ENCODE measurements at regions not wholly inside any gene's neighbourhood (a gene's known extent, or its start where the extent isn't known, plus 50 kb on each side); places are given as distances from the start of the nearest gene placed in this dataset.
"Not testable (repeated sequence)": the region's sequence is repeated elsewhere in the genome, so short reads cannot be mapped to it uniquely, and the experiment has no call there.

DNA sequence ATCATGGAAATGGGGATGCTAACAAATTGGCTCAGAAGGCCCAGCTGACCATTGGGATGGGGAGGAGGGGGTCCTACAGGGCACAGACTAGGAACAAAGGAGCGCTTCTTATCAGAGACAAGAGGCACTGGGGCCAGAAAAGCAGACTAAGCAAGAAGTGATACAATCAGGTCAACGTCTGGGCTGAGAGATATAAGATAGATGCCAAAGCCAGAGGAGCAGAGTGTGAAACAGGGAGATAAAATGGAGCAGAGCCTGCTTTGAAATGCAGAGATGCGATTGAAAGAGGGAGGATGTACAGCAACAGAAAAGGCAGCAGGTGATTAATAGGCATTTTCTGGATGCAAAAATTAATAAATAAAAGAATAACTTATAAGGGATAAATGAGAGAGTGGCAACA lies 127.5 kb upstream of the SAMSN1 start:
- Histone ChIP-seq H3K27ac (no peak overlapping the region), H3K4me1 (no peaks in the 10 kb centered on the region), H3K4me3 (no peak overlapping the region), H3K27me3 (no peaks in the 10 kb centered on the region), H3K36me3 (no peaks in the 10 kb centered on the region), H3K9me3 (no peaks in the 10 kb centered on the region)
- WGBS, 5 donors = 27 to 40% (median 32%) methylated on average over 3 of the region's 3 CpGs
- no peak for DNase-seq
- intact Hi-C loops (cut with DNase I; ENCODE audit: low total_unique reads) = no loop called here
- TF ChIP-seq, protein P1, sequence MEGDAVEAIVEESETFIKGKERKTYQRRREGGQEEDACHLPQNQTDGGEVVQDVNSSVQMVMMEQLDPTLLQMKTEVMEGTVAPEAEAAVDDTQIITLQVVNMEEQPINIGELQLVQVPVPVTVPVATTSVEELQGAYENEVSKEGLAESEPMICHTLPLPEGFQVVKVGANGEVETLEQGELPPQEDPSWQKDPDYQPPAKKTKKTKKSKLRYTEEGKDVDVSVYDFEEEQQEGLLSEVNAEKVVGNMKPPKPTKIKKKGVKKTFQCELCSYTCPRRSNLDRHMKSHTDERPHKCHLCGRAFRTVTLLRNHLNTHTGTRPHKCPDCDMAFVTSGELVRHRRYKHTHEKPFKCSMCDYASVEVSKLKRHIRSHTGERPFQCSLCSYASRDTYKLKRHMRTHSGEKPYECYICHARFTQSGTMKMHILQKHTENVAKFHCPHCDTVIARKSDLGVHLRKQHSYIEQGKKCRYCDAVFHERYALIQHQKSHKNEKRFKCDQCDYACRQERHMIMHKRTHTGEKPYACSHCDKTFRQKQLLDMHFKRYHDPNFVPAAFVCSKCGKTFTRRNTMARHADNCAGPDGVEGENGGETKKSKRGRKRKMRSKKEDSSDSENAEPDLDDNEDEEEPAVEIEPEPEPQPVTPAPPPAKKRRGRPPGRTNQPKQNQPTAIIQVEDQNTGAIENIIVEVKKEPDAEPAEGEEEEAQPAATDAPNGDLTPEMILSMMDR (IDR thresholded peaks at IDR 0.05) = no peak
- no peak for TF ChIP-seq POLR2A (IDR thresholded peaks at IDR 0.05)
- no peak for TF ChIP-seq EP300 (IDR thresholded peaks at IDR 0.05)
- TF ChIP-seq POLR2AphosphoS5 (IDR thresholded peaks at IDR 0.05) = no peak

DNA sequence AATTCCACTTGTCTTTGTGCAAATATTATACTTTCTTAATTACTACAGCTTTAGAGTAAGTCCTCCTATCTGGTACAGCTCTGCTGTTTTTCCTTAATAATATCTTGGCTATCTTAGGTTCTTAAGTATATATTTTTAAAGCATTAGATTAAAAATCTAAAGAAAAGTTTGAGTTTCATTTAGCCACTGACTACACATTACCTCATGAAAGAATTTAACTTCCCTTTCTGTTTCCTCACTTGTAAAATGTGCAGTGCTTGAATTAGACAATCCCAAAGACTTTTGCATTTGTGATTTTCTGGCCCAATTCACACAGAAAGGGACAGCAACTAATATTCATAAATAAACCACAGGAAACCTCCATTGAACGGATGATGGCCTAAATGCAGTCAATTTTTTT lies 126.4 kb upstream of the SAMSN1 start:
- no peaks in the 10 kb centered on the region for H3K9me3 ChIP-seq
- intact Hi-C loops (cut with DNase I; ENCODE audit: low total_unique reads) = no loop called here
- H3K4me3 ChIP-seq = no peak overlapping the region
- DNase-seq = no peak
- no peak overlapping the region for H3K27ac ChIP-seq
- WGBS, 5 donors = 45 to 55% (median 53%) methylated on average over 1 of the region's 1 CpG
- H3K36me3 ChIP-seq = no peaks in the 10 kb centered on the region
- no peak for TF ChIP-seq POLR2AphosphoS5 (IDR thresholded peaks at IDR 0.05)
- TF ChIP-seq EP300 (IDR thresholded peaks at IDR 0.05) = no peak
- TF ChIP-seq, protein P1 (IDR thresholded peaks at IDR 0.05) = no peak
- no peak for TF ChIP-seq POLR2A (IDR thresholded peaks at IDR 0.05)
- H3K4me1 ChIP-seq = no peaks in the 10 kb centered on the region
- H3K27me3 ChIP-seq = no peaks in the 10 kb centered on the region

DNA sequence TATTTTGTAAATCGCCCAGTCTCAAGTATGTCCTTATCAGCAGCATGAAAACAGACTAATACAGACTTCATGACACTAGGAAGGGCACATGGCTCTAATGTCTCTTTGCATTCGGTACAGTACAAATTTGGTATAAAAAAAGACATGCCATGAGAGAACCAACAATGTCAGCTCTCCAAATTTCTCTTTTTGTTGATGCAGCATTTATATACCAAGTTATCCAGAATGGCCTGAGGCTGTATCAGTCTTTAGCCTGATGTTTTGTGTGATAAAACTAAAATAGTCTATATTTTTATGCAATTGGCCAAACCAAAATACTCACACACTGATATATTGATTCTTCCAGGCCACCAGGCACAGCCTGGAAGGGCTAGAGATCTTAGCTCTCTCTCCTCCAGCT lies 124.3 kb upstream of the SAMSN1 start:
- Histone ChIP-seq H3K4me1 (no peaks in the 10 kb centered on the region), H3K4me3 (no peak overlapping the region), H3K27ac (no peak overlapping the region), H3K27me3 (no peaks in the 10 kb centered on the region), H3K9me3 (no peaks in the 10 kb centered on the region), H3K36me3 (no peaks in the 10 kb centered on the region)
- DNase-seq = no peak
- TF ChIP-seq POLR2A (IDR thresholded peaks at IDR 0.05) (no peak), POLR2AphosphoS5 (IDR thresholded peaks at IDR 0.05) (no peak), EP300 (IDR thresholded peaks at IDR 0.05) (no peak)
- TF ChIP-seq, protein P1 (IDR thresholded peaks at IDR 0.05) = no peak
- intact Hi-C loops (cut with DNase I; ENCODE audit: low total_unique reads) = no loop called here
- 76 to 88% (median 87%) methylated on average over 2 of the region's 2 CpGs for WGBS, 5 donors

DNA sequence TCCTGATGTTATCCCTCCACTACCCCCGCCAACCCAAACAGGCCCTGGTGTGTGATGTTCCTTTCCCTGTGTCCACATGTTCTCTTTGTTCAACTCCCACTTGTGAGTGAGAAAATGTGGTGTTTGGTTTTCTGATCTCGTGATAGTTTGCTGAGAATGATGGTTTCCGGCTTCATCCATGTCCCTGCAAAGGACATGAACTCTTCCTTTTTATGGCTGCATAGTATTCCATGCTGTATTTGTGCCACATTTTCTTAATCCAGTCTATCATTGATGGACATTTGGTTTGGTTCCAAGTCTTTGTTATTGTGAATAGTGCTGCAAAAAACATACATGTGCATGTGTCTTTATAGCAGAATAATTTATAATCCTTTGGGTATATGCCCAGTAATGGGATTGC lies 123.0 kb upstream of the SAMSN1 start:
- not testable (repeated sequence) for H3K27me3 ChIP-seq

DNA sequence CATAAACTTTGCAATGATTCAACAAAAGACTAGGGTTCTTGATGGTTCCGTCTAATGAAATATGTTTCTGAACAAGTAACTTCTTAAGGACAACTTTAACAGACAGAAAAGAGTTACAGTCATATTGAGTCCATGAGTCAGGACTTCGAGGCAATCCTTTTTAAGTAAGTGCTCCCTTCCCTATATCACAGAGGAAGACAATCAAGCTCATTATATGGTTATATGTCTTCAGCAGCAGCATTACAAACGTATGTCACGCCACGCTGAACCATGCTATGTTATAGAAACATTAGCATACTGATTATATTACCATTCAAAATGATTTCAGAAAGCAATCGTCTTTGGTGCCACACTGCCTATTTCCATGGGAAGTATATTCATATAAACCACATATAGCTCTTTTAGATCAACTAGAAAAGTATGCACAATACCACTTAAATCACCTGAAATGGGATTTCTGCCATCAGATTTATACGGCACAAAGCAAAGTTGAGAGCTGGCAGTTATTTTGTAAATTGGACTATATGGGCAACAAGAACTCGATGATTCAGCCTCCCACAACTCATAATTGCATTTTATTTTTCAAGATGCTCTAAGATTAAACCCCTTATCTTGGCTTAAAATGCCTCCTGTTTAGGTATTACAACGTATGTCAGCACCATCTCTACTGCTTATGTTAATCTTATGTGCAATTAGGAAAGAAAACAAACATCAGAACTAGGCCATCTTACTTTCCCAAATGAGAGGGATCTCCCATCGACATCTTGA lies 111.3 kb upstream of the SAMSN1 start:
- Histone ChIP-seq H3K4me1 (no peaks in the 10 kb centered on the region), H3K27ac (no peak overlapping the region), H3K4me3 (no peak overlapping the region), H3K27me3 (no peaks in the 10 kb centered on the region), H3K36me3 (no peaks in the 10 kb centered on the region), H3K9me3 (no peaks in the 10 kb centered on the region)
- WGBS, 5 donors = 74 to 87% (median 85%) methylated on average over 10 of the region's 10 CpGs
- intact Hi-C loops (cut with DNase I; ENCODE audit: low total_unique reads) = no loop called here
- TF ChIP-seq, protein P1 (IDR thresholded peaks at IDR 0.05) = no peak
- no peak for TF ChIP-seq POLR2A (IDR thresholded peaks at IDR 0.05)
- TF ChIP-seq POLR2AphosphoS5 (IDR thresholded peaks at IDR 0.05) = no peak
- no peak for TF ChIP-seq EP300 (IDR thresholded peaks at IDR 0.05)
- DNase-seq = no peak

More for the DNA sequence above, 123.0 kb upstream of the SAMSN1 start:
- intact Hi-C loops (cut with DNase I; ENCODE audit: low total_unique reads); H3K9me3 ChIP-seq; DNase-seq; H3K27ac ChIP-seq; H3K36me3 ChIP-seq; H3K4me3 ChIP-seq; H3K4me1 ChIP-seq: not testable (repeated sequence)
- WGBS, 5 donors = 85 to 93% (median 88%) methylated on average over 3 of the region's 3 CpGs
